ENCODE measurements at regions not wholly inside any gene's neighbourhood (a gene's known extent, or its start where the extent isn't known, plus 50 kb on each side); places are given as distances from the start of the nearest gene placed in this dataset.

DNA sequence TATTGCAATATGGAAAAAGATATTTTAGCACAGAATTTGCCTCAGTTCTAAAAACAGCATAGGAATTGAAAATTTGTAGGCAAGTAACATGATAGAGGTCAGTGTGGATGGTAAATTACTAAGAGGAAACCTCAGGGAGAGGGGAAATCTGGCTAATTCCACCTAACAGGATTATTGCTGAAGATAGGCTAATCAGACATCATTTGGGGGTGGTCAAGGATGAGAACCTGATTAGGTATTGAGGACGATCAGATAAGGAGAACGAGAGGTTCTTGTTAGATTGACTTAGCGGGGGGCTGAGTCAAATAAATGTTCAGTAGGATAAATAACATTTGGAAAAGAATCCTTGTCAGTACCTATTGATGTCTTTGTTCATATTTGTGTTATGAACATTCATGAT is 543.2 kb upstream of the LRRTM4 start:
- H3K27ac Mint-ChIP-seq (ENCODE audit: unreplicated experiment) = no peak overlapping the region
- Histone ChIP-seq H3K27me3 (replicated peaks; ENCODE audit: control insufficient read depth, insufficient read depth, low read length) (no peaks in the 10 kb centered on the region), H3K4me3 (ENCODE audit: low read depth, low read length) (no peak overlapping the region), H3K4me1 (no peaks in the 10 kb centered on the region), H3K36me3 (ENCODE audit: control insufficient read depth, insufficient read depth, low read length) (no peaks in the 10 kb centered on the region), H3K9me3 (no peaks in the 10 kb centered on the region)
- POLR2A ChIA-PET = no interaction called here
- no peak for TF ChIP-seq CTCF (IDR thresholded peaks at IDR 0.05; ENCODE audit: insufficient read depth in 1 of 2, low read depth in 1 of 2, low read length in 1 of 2, severe bottlenecking in 1 of 2, unreplicated experiment in 1 of 2)
- DNase-seq = no peak
- H3K9me3 Mint-ChIP-seq (ENCODE audit: unreplicated experiment) = no peaks in the 10 kb centered on the region
- intact Hi-C loops (cut with micrococcal nuclease; ENCODE audit: unreplicated experiment) = no loop called here
- H3K4me1 Mint-ChIP-seq (ENCODE audit: low read depth, unreplicated experiment) = no peaks in the 10 kb centered on the region
- H3K27me3 Mint-ChIP-seq (ENCODE audit: insufficient read depth, unreplicated experiment) = no peaks in the 10 kb centered on the region
- no peaks in the 10 kb centered on the region for H3K36me3 Mint-ChIP-seq (ENCODE audit: insufficient read depth, unreplicated experiment)
- H3K4me3 Mint-ChIP-seq (ENCODE audit: unreplicated experiment) = no peak overlapping the region
- BruUV-seq (replicated peaks) = no TSS peak
- CTCF ChIA-PET = no interaction called here

DNA sequence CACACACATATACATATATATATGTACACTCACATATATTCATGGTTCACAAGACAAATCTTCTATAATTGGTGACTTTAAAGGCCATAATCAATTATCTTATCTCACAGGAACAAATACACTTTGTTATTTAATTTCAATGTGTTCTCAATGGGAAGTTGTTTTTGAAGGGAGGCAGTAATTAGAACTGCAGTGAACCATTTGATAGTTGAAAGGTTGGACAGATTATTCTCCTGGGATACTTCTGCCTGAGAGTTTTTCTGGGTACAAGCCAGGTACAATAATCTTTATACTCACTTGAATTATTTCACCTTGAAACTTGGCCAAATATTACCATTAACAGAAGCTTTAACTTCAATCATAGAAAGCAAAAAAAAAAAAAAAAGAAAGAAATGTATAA is 546.6 kb upstream of the LRRTM4 start:
- intact Hi-C loops (cut with micrococcal nuclease; ENCODE audit: unreplicated experiment) = no loop called here
- no peak for DNase-seq
- Histone ChIP-seq H3K27me3 (replicated peaks; ENCODE audit: control insufficient read depth, insufficient read depth, low read length) (no peaks in the 10 kb centered on the region), H3K4me3 (ENCODE audit: low read depth, low read length) (no peak overlapping the region), H3K36me3 (ENCODE audit: control insufficient read depth, insufficient read depth, low read length) (no peaks in the 10 kb centered on the region), H3K9me3 (no peaks in the 10 kb centered on the region), H3K4me1 (no peaks in the 10 kb centered on the region)
- no peak for TF ChIP-seq CTCF (IDR thresholded peaks at IDR 0.05; ENCODE audit: insufficient read depth in 1 of 2, low read depth in 1 of 2, low read length in 1 of 2, severe bottlenecking in 1 of 2, unreplicated experiment in 1 of 2)
- Mint-ChIP-seq H3K27ac (ENCODE audit: unreplicated experiment) (no peak overlapping the region), H3K27me3 (ENCODE audit: insufficient read depth, unreplicated experiment) (no peaks in the 10 kb centered on the region), H3K9me3 (ENCODE audit: unreplicated experiment) (no peaks in the 10 kb centered on the region), H3K4me1 (ENCODE audit: low read depth, unreplicated experiment) (no peaks in the 10 kb centered on the region), H3K36me3 (ENCODE audit: insufficient read depth, unreplicated experiment) (no peaks in the 10 kb centered on the region), H3K4me3 (ENCODE audit: unreplicated experiment) (no peak overlapping the region)
- ChIA-PET CTCF (no interaction called here), POLR2A (no interaction called here)
- no TSS peak for BruUV-seq (replicated peaks)

GRCh38 chr2:78070693-78071092 is 548.5 kb upstream of the LRRTM4 start:
- H3K27ac Mint-ChIP-seq (ENCODE audit: unreplicated experiment) = no peak overlapping the region
- no peak overlapping the region for H3K4me3 ChIP-seq (ENCODE audit: low read depth, low read length)
- CTCF ChIA-PET = no interaction called here
- DNase-seq = no peak
- no peaks in the 10 kb centered on the region for H3K9me3 ChIP-seq
- no peaks in the 10 kb centered on the region for H3K27me3 Mint-ChIP-seq (ENCODE audit: insufficient read depth, unreplicated experiment)
- H3K9me3 Mint-ChIP-seq (ENCODE audit: unreplicated experiment) = no peaks in the 10 kb centered on the region
- H3K4me1 Mint-ChIP-seq (ENCODE audit: low read depth, unreplicated experiment) = no peaks in the 10 kb centered on the region
- H3K36me3 Mint-ChIP-seq (ENCODE audit: insufficient read depth, unreplicated experiment) = no peaks in the 10 kb centered on the region
- POLR2A ChIA-PET = no interaction called here
- no peak for TF ChIP-seq CTCF (IDR thresholded peaks at IDR 0.05; ENCODE audit: insufficient read depth in 1 of 2, low read depth in 1 of 2, low read length in 1 of 2, severe bottlenecking in 1 of 2, unreplicated experiment in 1 of 2)
- no TSS peak for BruUV-seq (replicated peaks)
- intact Hi-C loops (cut with micrococcal nuclease; ENCODE audit: unreplicated experiment) = no loop called here
- H3K36me3 ChIP-seq (ENCODE audit: control insufficient read depth, insufficient read depth, low read length) = no peaks in the 10 kb centered on the region
- H3K27me3 ChIP-seq (replicated peaks; ENCODE audit: control insufficient read depth, insufficient read depth, low read length) = no peaks in the 10 kb centered on the region
- H3K4me1 ChIP-seq = no peaks in the 10 kb centered on the region
- no peak overlapping the region for H3K4me3 Mint-ChIP-seq (ENCODE audit: unreplicated experiment)
